ENCODE measurements at regions not wholly inside any gene's neighbourhood (a gene's known extent, or its start where the extent isn't known, plus 50 kb on each side); places are given as distances from the start of the nearest gene placed in this dataset.

DNA sequence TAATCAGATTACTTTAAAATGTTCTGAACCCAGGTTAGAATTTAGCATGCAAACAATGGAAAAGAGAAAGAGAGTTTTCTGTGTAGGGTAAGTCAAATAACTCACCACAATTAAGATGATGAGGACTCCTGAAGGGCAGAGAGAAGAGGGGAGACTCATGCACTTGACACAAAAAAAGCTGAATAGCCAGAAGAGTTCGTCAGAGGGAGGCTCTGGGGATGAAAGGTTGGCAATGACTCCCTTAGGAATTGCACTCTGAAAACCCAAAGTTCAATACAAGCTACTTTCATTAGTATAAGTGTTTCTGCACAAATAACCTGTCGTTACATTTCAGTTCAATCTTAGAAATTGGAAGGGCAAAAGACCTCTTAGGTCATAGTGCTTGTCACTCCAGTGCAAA is 434.4 kb upstream of the PCDH9 start:
- TF ChIP-seq POLR2A (IDR thresholded peaks at IDR 0.05), result no peak
- TF ChIP-seq, protein P1, sequence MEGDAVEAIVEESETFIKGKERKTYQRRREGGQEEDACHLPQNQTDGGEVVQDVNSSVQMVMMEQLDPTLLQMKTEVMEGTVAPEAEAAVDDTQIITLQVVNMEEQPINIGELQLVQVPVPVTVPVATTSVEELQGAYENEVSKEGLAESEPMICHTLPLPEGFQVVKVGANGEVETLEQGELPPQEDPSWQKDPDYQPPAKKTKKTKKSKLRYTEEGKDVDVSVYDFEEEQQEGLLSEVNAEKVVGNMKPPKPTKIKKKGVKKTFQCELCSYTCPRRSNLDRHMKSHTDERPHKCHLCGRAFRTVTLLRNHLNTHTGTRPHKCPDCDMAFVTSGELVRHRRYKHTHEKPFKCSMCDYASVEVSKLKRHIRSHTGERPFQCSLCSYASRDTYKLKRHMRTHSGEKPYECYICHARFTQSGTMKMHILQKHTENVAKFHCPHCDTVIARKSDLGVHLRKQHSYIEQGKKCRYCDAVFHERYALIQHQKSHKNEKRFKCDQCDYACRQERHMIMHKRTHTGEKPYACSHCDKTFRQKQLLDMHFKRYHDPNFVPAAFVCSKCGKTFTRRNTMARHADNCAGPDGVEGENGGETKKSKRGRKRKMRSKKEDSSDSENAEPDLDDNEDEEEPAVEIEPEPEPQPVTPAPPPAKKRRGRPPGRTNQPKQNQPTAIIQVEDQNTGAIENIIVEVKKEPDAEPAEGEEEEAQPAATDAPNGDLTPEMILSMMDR (IDR thresholded peaks at IDR 0.05), result no peak
